ENCODE measurements at regions not wholly inside any gene's neighbourhood (a gene's known extent, or its start where the extent isn't known, plus 50 kb on each side); places are given as distances from the start of the nearest gene placed in this dataset.

DNA sequence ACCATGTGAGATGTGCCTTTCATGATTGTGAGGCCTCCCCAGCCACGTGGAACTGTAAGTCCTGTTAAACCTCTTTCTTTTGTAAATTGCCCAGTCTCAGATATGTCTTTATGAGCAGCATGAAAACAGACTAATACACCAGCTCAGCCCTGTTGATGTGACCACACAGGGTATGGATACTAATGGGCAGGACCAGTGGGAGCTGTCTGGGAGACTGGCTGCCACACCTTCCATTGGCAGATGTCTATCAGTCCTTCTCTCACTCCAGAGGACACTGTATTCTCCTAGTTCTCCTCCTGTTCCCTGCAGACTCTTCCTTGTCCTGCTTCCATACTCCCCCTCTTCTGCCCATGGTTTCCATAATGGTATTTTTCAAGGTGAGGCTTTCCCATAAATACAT, 104.4 kb downstream of the PRLHR start:
- no peaks in the 10 kb centered on the region for H3K27me3 ChIP-seq (ENCODE audit: control insufficient read depth, insufficient read depth, low read length, poor library complexity, severe bottlenecking)
- Mint-ChIP-seq H3K4me3 (no peak overlapping the region), H3K9me3 (peaks cover 25% of the 10 kb centered on the region)

DNA sequence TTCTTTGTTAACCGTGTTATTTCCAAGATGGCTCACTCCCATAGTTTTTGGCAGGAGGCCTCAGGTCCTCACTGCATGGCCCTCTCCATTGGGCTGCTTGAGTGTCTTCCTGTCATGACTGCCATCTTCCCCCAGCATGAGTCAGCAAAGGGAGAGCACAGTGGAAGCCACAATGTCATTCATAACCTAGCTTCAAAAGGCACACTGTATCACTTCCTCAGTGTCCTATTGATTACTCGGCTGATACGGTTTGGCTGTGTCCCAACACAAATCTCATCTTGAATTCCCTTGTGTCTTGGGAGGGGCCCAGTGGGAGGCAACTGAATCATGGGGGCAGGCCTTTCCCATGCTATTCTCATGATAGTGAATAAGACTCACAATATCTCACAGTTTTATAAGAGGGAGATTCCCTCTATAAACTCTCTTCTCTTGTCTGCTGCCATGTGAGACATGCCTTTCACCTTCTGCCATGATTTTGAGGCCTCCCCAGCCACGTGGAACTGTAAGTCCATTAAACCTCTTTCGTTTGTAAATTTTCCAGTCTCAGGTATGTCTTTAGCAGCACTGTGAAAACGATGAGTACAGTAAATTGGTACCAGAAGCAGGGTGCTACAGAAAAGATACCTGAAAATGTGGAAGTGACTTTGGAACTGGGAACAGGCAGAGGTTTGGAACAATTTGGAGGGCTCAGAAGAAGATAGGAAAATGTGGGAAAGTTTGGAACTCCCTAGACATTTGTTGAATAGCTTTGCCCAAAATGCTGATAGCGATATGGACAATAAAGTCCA, 106.5 kb downstream of the PRLHR start:
- Histone ChIP-seq H3K9me3 (ENCODE audit: control insufficient read depth, low read length) (peaks cover 10% of the 10 kb centered on the region), H3K9ac (ENCODE audit: extremely low read depth, low read length, poor library complexity, severe bottlenecking) (no peak overlapping the region), H3K27ac (ENCODE audit: low read depth, low read length) (no peak overlapping the region), H3K27me3 (ENCODE audit: control insufficient read depth, insufficient read depth, low read length, poor library complexity, severe bottlenecking) (no peaks in the 10 kb centered on the region), H3K4me1 (ENCODE audit: control insufficient read depth, insufficient read depth, low read length) (no peaks in the 10 kb centered on the region), H3K4me3 (ENCODE audit: low read length) (no peak overlapping the region), H3K36me3 (ENCODE audit: control insufficient read depth, insufficient read depth, low read length) (no peaks in the 10 kb centered on the region)
- 87 to 95% methylated on average over 7 of the region's 7 CpGs for WGBS, 2 experiments (ENCODE audit: insufficient coverage in 1 of 2, insufficient read length in 1 of 2)
- no peak overlapping the region for H3K27ac Mint-ChIP-seq
- no peak for DNase-seq
- peaks cover 25% of the 10 kb centered on the region for H3K9me3 Mint-ChIP-seq
- H3K36me3 Mint-ChIP-seq (ENCODE audit: low read depth): no peaks in the 10 kb centered on the region
- H3K4me3 Mint-ChIP-seq: no peak overlapping the region
- H3K27me3 Mint-ChIP-seq (ENCODE audit: insufficient read depth): peaks cover 2% of the 10 kb centered on the region
- no peaks in the 10 kb centered on the region for H3K4me1 Mint-ChIP-seq
- TF ChIP-seq, protein P1, sequence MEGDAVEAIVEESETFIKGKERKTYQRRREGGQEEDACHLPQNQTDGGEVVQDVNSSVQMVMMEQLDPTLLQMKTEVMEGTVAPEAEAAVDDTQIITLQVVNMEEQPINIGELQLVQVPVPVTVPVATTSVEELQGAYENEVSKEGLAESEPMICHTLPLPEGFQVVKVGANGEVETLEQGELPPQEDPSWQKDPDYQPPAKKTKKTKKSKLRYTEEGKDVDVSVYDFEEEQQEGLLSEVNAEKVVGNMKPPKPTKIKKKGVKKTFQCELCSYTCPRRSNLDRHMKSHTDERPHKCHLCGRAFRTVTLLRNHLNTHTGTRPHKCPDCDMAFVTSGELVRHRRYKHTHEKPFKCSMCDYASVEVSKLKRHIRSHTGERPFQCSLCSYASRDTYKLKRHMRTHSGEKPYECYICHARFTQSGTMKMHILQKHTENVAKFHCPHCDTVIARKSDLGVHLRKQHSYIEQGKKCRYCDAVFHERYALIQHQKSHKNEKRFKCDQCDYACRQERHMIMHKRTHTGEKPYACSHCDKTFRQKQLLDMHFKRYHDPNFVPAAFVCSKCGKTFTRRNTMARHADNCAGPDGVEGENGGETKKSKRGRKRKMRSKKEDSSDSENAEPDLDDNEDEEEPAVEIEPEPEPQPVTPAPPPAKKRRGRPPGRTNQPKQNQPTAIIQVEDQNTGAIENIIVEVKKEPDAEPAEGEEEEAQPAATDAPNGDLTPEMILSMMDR (conservative IDR thresholded peaks at IDR 0.05): no peak

More for the DNA sequence above, 104.4 kb downstream of the PRLHR start:
- no peak for DNase-seq
- H3K4me1 ChIP-seq (ENCODE audit: control insufficient read depth, insufficient read depth, low read length): no peaks in the 10 kb centered on the region
- 35 to 80% methylated on average over 1 of the region's 1 CpG for WGBS, 2 experiments (ENCODE audit: insufficient coverage in 1 of 2, insufficient read length in 1 of 2)
- no peaks in the 10 kb centered on the region for H3K36me3 ChIP-seq (ENCODE audit: control insufficient read depth, insufficient read depth, low read length)
- Mint-ChIP-seq H3K27me3 (ENCODE audit: insufficient read depth) (peaks cover 2% of the 10 kb centered on the region), H3K36me3 (ENCODE audit: low read depth) (no peaks in the 10 kb centered on the region), H3K4me1 (no peaks in the 10 kb centered on the region), H3K27ac (no peak overlapping the region)
- no peak overlapping the region for H3K4me3 ChIP-seq (ENCODE audit: low read length)
- H3K9ac ChIP-seq (ENCODE audit: extremely low read depth, low read length, poor library complexity, severe bottlenecking): no peak overlapping the region
- TF ChIP-seq, protein P1 (conservative IDR thresholded peaks at IDR 0.05): no peak
- no peak overlapping the region for H3K27ac ChIP-seq (ENCODE audit: low read depth, low read length)
- H3K9me3 ChIP-seq (ENCODE audit: control insufficient read depth, low read length): peaks cover 10% of the 10 kb centered on the region

DNA sequence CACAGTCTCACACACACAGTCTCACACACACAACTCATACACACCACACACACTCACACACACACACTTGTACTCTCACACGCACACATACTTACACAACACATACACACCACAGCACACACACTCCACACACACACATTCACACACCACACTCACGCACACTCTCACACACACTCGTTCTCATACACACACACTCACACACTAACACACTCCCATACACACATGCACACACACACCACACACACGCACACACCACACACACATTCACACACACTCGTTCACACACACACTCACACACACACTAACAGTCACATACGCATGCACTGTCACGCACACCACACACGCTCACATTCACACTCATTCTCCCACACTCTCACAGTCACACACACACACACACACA, 109.8 kb downstream of the PRLHR start:
- no peak overlapping the region for H3K4me3 Mint-ChIP-seq
- Histone ChIP-seq H3K4me3 (ENCODE audit: low read length) (no peak overlapping the region), H3K27me3 (ENCODE audit: control insufficient read depth, insufficient read depth, low read length, poor library complexity, severe bottlenecking) (no peaks in the 10 kb centered on the region), H3K9me3 (ENCODE audit: control insufficient read depth, low read length) (peaks cover 10% of the 10 kb centered on the region), H3K9ac (ENCODE audit: extremely low read depth, low read length, poor library complexity, severe bottlenecking) (no peak overlapping the region), H3K4me1 (ENCODE audit: control insufficient read depth, insufficient read depth, low read length) (no peaks in the 10 kb centered on the region), H3K27ac (ENCODE audit: low read depth, low read length) (no peak overlapping the region), H3K36me3 (ENCODE audit: control insufficient read depth, insufficient read depth, low read length) (no peaks in the 10 kb centered on the region)
- peaks cover 18% of the 10 kb centered on the region for H3K9me3 Mint-ChIP-seq
- TF ChIP-seq, protein P1 (conservative IDR thresholded peaks at IDR 0.05): no peak
- no peak overlapping the region for H3K27ac Mint-ChIP-seq
- DNase-seq: no peak
- no peaks in the 10 kb centered on the region for H3K36me3 Mint-ChIP-seq (ENCODE audit: low read depth)
- WGBS, 2 experiments (ENCODE audit: insufficient coverage in 1 of 2, insufficient read length in 1 of 2): 91% methylated on average over 8 of the region's 8 CpGs; no CpG with 5 or more reads in 1 of the 2 experiments
- H3K27me3 Mint-ChIP-seq (ENCODE audit: insufficient read depth): peaks cover 4% of the 10 kb centered on the region
- H3K4me1 Mint-ChIP-seq: no peaks in the 10 kb centered on the region
